ENCODE measurements at regions not wholly inside any gene's neighbourhood (a gene's known extent, or its start where the extent isn't known, plus 50 kb on each side); places are given as distances from the start of the nearest gene placed in this dataset.

DNA sequence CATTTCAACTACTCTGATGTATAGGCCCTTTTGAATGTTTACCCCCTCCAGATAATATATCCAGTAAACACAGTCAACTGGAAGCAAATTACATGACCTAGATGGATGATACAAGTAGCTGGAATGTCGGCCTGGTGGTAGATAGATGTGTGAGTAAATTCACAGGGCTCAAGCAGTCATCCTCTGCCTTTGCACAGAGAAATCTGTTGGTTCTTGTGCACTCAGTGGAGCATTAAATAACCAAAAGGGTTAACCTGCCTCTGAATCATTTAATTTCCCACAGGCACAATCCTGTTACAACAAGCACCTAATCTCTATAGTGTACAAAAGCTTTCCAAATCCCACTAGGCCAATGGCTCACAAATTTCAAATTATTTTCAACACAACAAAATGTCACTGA lies 668.3 kb downstream of the DNAH5 start:
- TF ChIP-seq POLR2A (IDR thresholded peaks at IDR 0.05) (no peak), CTCF (IDR thresholded peaks at IDR 0.05) (no peak)

Data from breast epithelium (tissue), 3 donors.